RPMI7951 (cell line): ENCODE measurements at regions not wholly inside any gene's neighbourhood (a gene's known extent, or its start where the extent isn't known, plus 50 kb on each side); places are given as distances from the start of the nearest gene placed in this dataset.

ENCODE experiments used
- DNase-seq: peaks from one replicate; pipeline ENCODE4 v3.0.0-alpha.2; 2012; ENCODE audit warnings: low read depth

DNA sequence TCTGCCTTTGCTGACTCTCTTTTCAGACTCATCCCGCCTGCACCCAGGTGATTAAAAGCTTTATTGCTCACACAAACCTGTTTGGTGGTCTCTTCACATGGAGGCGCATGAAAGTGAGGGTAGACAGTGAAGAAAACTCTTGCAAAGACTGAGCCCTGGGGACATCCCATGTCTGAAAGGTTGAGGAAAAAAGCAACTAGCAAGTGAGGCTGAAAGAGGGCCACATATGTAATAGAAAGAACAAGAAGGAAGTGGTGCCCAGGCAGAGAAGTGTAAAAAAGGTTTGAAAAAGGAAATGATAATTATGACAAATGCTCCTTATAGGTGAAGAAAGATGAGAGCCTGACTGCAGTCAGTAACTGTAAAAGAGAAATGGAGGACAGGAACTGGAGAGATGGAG, 115.9 kb upstream of the NEK7 start:
- DNase-seq = no peak

DNA sequence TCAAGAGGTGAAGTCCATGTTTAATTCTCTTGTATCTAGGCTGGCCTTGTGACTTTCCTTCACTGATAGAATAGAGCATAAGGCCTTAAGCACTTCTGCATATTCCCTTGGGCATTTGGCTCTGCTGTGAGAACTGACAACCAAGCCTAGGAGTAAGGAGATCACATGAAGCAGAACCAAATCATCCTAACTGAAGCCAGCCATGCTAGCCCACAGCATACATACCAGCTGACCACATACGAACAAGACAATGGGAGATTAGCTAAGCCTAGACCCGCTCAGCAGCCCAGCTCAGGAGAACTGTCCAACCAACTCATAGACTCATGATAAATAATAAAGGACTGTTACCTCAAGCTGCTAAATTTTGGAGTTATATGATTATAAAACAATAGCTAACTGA, 114.6 kb upstream of the NEK7 start:
- DNase-seq = no peak

DNA sequence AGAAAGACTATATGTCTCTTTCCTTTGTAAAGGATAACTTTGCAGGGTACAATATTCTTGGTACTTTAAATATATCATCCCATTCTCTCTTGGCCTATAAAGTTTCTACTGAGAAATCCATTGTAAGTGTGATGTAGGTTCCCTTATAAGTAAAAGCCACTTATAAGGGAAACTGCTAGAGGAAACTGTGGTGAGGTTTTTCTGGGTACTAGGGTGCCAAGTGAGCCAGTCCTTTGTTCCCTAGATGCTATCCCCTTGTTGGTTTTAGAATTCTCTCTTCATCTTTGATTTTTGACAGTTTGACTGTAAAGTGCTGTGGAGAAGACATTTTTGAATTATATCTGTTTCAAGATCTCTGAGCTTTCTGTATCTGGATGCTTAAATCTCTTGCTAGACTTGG, 108.9 kb upstream of the NEK7 start:
- no peak for DNase-seq

DNA sequence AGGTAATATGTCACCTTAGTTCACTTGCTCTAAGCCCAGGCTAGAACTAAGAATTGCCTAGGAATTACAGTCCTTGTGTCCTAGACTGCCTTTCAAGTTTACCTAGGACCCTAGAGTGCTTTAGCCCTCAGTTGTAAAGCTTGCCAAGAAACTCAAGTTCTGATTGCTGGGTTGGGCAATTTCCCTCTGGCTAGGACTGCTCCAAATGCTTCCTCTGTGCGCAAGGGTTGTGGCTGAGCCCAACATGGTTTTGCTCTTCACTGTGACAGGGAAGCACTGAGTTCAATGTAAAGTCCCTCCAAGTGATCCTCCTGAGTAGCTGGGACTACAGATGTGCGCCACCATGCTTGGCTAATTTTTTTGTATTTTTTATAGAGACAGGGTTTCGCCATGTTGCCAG, 102.3 kb upstream of the NEK7 start:
- DNase-seq = no peak

DNA sequence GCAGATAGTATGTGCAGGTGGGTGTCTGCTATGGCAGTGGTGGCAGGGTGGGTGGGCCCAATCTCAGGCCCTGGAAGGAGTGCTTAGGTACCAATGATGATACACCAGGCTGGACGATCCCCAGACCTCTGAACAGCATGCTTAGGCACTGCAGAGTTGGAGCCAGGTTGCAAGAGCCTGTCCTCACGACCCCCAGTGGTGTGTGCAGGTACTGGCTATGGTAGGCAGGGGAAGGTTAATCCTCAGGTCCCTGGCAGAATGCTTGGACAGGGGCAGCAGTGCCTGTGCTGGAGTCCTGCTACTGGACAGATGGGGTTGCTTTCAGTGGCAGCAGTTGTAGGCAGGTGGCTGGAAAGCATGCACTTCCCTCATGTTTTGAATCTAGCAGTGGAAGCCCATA, 100.5 kb upstream of the NEK7 start:
- no peak for DNase-seq

DNA sequence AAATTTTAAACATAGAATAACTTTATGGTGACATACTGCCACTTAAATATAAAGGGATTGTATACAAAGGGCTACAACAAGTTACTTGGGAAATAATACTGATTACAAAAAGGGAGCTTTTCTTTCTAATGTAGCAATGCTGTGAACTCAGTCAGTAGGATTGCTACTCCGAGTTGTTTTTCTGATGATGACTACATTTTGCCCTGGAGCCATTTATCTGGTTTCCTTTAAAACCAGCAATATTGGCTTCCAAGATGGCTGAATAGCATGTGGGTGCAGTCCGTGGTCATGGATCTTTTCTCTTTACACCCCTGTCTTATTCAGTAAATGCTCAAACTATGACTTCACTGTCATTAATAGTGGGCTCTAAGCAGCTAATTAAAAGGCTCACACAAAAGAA, 92.6 kb upstream of the NEK7 start:
- DNase-seq = peak; percentile 79

DNA sequence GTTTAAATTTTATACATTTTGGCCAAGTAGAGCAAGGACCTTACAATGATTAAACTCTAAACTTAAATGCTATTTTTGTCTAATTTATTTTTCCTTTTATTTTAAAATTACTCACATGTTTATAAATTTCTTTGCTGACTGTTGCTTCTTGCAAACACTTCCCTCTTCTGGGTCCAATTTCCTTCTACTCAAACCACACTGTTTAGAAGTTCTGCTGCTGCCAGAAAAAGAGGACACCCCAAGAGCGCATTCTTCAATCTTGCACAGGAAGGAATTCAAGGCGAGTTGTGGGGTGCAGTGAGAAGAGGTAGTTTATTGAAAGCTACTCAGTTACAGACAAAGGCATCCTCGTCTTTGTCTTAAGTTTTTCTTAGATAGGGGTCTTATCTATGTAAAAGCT, 88.5 kb upstream of the NEK7 start:
- DNase-seq = no peak

DNA sequence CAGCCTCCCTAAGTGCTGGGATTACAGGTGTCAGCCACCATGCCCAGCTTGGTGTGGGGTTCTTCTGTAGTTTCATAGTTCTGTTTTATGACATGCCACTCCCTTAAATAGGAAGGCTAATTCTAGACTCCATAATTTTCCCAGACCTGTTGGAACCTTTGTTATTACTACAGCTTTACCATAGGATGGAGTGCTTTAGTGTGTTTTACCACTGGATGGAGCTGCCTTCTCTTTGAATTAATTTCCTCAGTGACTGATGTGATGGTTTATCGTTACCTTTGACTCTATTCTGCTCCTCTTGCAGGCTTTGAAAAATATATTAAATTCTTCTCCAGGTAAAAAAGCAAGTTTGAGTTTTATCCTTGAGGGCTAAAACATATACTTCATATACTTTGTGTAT, 84.6 kb upstream of the NEK7 start:
- DNase-seq = no peak

DNA sequence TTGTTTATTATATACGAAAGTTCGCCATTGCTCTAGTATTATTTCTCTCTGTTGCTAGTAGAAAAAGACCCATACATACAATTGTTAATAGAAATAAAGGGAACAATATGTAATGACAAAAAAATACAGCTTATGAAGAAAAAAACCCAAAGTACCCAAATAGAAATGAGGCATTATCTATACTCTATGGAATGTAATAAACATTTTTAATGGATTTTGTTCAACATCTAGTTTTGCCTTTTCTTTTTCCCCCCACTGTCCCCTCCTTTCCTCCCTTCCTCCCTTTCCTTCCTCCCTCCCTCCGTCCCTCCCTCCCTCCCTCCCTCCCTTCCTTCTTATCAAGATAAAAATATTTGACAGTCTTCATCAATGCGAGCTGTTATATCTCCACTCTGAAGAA, 81.5 kb upstream of the NEK7 start:
- no peak for DNase-seq

DNA sequence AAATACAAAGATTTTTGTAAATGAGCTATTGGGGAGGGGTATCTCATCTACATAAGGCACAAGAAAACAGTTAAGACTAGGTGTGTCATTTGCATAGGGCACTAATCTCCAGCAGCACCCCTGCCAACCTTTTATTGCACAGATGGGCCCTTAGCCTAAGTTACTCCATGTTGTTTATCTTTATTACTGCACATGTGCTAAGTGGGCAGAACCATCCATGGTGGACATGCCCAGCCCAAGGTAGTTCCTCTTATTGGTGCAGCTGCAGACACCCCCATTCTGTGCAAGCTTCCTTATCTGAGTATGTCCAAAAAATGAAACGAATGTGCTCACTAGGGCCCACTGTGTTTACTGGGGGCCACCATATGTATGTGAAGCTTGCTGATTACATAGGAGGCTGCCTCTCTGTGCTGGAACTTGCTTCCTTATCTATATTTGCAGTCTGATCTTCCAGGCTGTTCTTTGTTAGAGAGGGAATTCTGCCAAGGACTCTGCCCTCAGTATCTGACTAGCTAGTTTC, 77.3 kb upstream of the NEK7 start:
- no peak for DNase-seq

DNA sequence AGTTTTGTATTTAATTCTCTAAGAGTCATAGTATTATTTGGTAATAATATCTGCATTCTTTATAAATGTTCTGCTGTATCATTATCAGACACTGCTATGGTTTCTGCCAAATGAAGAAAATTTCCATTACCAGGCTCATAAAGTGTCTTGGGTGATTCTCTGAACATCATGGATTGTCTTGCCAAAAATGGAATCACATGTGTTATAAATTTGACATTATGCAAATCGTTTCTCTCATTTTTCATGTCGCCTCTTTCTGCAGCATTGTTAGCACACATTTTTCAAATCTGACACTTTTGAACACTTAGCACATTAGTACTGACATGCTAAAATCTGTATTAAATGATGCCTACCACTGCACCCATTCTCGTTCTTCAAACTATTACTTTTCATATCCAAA, 74.2 kb upstream of the NEK7 start:
- DNase-seq = no peak

DNA sequence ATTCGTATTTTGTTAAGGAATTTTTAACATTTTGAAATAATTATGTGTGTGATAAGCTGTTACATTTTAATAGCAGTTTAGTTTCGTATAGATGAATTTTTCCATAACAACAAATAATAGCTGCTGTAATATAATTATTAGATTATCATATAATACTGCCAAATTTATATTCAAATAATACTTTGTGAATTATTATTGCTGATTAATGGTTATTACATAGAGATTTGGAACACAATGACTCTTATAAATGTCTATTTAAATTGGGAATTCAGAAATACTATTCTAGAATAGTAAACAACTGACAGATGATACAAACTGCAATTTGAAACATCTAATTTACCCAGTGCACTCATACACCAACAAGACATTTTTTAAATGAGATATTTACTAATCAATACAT, 73.2 kb upstream of the NEK7 start:
- no peak for DNase-seq

DNA sequence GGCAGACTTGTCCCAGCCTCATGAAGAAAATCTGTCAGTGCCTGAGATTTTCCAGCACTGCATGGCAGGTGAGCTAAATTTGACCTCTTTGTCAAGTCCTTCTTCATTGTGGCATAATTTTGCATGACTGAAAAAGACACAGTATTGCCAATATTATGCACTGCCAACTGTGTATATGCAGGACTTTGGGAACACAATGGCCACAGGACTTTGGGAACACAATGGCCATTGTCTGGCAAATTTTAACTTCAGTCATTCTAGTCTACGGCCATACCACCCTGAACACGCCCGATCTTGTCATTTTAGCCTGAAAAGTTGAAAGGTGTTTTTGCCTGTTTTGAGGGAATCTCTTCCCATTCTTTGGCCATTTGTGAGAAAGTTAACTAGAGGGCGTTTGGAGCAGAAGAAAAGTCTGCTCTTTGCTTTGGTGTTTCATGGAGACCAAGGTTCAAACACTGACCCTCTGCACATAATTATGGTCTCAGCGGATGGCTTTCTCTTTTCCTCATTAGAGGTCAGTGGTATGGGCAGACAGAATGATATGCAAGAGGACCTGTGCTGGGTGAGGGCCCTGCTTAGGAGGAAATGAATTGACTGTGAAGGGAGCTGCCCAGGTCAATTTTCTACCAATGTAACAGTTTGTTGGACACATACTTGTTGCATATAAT, 72.4 kb upstream of the NEK7 start:
- DNase-seq = no peak

DNA sequence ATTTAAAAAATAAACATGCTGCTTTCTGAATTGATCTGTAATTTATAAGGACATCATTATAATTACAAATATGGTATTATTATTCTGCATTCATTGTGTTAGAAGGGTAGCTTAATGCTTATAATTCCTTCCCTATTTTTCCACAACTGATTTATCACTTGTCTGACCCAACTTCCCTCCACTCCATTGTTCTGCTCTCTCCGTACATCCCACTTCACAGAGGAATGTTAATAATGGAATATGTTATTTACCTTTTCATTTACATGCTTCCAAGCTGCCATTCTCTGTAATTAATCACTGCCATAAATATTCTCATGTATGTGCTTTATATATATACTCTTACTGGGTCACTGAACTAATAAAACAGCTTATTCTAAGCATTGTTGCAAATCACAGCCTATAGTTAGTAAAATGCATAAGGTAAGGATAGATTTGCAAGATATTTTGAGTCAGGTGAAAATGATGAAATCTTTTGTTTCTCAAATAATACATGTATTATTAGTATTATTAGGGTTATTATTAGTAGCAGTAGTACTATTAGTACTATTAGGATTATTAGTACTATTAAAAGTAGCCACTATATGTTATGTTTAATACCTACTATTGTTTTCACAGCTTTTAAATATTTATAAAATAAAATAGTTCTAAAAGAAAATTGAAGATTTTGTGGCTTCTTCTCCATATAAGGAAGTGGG, 70.6 kb upstream of the NEK7 start:
- no peak for DNase-seq

DNA sequence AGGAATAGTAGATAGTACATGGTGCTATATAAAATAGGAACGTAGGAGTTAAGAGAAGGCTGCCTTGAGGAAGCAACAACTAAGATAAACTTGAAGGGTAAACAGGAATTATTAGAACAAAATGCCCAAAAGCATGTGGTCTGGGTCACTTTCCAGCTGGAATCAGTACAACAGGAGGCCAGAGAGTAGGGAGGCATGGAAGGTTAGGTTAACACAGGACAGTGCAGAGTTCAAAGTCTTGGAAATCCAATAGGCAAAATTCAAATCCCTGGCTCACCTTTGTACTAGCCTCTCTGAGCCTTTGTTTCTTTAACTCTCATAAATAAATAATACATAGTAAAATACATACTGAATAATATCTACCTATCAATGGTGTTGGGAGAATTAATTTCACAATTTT, 69.0 kb upstream of the NEK7 start:
- DNase-seq = no peak

DNA sequence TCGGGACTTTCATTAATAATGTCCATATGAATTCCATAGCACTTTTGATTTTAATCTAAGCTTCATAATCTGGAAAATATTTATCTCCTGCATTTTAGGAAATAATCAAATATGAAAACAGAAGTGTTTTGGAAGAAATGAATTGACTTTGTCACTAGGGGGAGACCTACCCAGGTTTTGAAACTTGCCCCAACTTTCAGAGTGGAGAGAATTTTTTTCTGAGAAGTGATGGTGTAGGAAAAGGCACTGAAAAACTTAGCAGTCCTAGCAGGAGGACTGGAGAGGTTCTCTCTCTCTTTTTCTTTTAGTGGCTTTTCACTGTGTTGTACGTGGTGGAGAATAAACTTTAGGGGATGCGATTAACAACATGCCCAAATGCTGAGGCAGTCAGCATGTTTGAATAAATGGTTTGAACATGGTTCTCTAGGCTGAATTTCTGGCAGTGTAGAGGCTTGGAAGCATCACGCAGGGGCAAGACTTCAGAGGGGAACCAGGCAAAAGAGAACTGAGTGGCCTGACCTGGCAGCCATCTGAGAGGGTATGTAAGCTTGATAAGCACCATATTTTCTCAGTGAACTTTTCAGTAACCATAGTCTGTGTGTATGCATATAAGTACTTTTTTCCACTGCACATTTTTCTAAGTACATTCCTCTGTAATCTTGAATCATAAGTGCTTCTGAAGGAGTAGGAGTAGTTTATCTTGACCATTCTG, 68.3 kb upstream of the NEK7 start:
- DNase-seq = peak; percentile 45

DNA sequence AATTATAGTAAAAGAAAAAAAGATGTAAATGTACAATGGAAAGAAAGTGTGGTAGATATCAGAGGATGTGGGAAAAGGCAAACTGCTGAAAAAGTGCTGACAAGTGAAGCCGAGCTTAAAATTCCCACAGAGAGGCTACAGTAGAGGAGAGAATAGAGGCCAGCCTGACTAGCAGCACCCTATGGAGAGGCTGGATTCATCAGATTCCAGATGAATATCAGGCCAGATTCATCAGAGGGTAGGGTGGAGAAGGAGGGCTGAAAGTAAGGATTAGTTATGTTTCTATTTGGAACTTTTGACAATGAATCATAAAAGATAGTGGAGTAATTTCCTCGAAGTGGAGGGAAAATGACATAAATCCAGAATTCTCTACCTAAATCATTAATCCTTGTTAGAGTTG, 60.4 kb upstream of the NEK7 start:
- DNase-seq = no peak

DNA sequence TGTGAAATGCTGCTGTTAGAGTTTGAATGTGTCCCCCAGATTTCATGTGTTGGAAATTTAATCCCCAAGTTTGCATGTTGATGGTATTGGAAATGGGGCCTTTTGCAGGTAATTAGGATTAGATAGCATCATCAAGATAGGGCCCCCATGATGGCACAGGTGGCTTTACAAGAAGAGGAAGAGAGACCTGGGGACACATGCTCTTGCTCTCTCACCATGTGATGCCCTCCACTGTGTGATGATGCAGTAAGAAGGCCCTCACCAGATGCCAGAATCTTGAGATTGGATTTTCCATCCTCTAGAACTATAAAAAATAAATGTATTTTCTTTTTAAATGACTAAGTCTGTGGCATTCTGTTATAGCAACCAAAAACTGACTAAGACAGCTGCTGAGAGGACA, 57.0 kb upstream of the NEK7 start:
- DNase-seq = no peak

DNA sequence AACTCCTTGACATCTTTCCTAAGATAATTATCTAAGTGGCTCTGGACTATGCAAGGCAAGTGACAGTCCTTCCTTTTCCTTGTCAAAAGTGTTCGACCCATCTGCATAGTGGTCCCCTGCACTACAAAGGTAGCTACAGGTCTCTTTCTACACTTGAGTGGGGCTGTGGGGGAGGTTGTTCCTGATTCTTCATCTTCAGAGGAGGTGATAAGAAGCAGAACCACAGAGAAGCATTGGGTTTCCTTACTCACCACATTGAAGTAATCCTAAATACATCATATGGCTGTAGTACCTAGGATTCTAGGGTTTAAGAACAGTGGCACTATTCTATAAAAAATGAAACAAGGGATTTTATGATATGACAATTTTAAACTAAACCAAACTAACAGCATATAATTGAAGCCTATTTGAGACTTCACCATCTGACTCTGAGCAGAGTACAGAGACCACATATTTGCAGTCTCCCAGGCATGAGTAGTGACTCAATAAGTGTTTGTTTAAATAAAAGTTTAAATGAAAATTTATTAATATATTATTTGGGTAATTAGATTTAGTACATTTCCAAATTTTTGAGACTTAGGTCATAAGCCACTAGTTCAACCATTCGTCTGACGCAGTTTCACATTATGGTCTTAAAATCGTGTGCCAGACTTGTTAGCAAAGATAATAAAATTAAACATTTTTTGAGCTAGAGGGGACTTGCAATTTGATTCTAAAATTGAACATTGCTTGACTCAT, 54.9 kb upstream of the NEK7 start:
- no peak for DNase-seq

DNA sequence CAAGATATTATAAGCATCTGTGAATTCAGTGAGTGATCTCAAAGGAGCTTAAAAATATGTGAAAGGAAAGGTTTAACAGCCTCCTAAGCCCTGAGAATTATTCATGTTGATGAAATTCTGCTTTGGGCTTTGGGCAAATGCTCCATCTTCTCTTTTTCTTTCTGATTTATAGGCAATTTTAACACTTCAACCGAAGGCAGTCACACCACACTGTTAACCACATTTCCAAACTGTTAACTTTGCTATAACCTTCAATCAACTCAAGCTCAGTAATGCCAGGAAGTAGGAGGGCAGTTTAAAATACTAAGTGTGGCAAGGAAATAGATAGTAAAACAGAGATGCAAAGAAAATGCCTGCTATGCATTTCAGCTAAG, 54.4 kb upstream of the NEK7 start:
- DNase-seq = no peak

DNA sequence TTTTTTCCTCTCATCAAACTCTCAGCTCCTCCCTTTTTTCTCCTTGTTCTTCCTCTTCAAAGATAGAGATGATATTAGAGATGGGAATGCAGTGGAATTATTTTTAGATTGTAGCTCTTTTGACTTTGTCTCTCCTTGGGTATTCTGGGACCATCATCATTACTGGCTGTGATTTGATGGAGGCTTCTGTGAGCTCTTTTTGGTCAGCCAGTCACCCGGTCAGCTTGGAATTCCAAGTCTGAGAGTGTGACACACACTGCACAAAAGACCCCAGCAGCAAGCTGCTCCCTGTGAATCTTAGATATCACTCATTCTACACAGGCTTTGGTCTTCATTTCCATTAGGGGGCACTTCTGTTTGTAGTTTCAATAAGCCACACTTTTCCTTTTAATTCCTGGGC, 51.6 kb upstream of the NEK7 start:
- no peak for DNase-seq

DNA sequence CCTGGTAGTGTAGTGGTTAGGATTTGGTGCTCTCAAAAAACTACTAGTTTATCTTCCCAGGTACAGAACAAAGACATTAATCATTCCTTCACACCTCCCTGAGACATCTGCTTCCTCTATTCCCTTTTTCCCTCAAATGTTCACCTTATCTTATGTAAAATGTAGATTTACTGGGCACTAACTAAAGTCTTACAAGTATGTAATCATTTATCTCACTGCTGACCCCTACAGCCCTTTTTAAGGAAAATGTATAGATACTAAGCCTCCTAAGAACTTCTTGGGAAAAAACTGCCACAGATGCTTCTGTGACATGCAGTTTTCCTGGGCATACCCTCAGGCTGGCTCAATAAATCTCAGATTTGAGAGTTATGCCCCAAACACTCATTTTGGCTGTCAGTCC, 50.8 kb upstream of the NEK7 start:
- DNase-seq = no peak
